Liver (tissue), 3 donors: ENCODE measurements at regions not wholly inside any gene's neighbourhood (a gene's known extent, or its start where the extent isn't known, plus 50 kb on each side); places are given as distances from the start of the nearest gene placed in this dataset.

Experiments
- ATF3 ChIP-seq: IDR thresholded peaks from 2 replicates; pipeline ENCODE4 v1.6.1; 2016; ENCODE audit warnings: antibody characterized with exemption
- EGR1 ChIP-seq, 2 donors: IDR thresholded peaks; 2 replicates each; pipeline ENCODE4 v1.6.1; 2016 to 2018; ENCODE audit warnings: antibody characterized with exemption in 2 of 2, low read depth in 2 of 2
- GABPA ChIP-seq, 2 donors: IDR thresholded peaks in 1 of 2; conservative IDR thresholded peaks in 1 of 2; 2 replicates each; pipeline ENCODE4 v1.6.1; 2016; ENCODE audit warnings: antibody characterized with exemption in 2 of 2, mild to moderate bottlenecking in 1 of 2, moderate library complexity in 1 of 2
- HNF4A ChIP-seq, 2 donors: conservative IDR thresholded peaks; 2 replicates each; pipeline ENCODE4 v1.6.1; 2016; ENCODE audit warnings: antibody characterized with exemption in 2 of 2, mild to moderate bottlenecking in 2 of 2
- HNF4G ChIP-seq: IDR thresholded peaks from 2 replicates; pipeline ENCODE4 v1.6.1; 2016; ENCODE audit warnings: antibody characterized with exemption
- JUND ChIP-seq, 2 donors: IDR thresholded peaks; 2 replicates each; pipeline ENCODE4 v1.6.1; 2016; ENCODE audit warnings: antibody characterized with exemption in 2 of 2
- MAX ChIP-seq: IDR thresholded peaks from 2 replicates; pipeline ENCODE4 v1.6.1; 2016; ENCODE audit warnings: antibody characterized with exemption
- RAD21 ChIP-seq, 2 donors: IDR thresholded peaks; 2 replicates each; pipeline ENCODE4 v1.6.1; 2016; ENCODE audit warnings: antibody characterized with exemption in 2 of 2, mild to moderate bottlenecking in 2 of 2
- REST ChIP-seq: IDR thresholded peaks from 2 replicates; pipeline ENCODE4 v1.6.1; 2016; ENCODE audit warnings: antibody characterized with exemption, mild to moderate bottlenecking
- SP1 ChIP-seq: IDR thresholded peaks from 2 replicates; pipeline ENCODE4 v1.6.1; 2018; ENCODE audit warnings: antibody characterized with exemption, mild to moderate bottlenecking
- TAF1 ChIP-seq: conservative IDR thresholded peaks from 2 replicates; pipeline ENCODE4 v1.6.1; 2016; ENCODE audit warnings: antibody characterized with exemption, mild to moderate bottlenecking
- YY1 ChIP-seq: IDR thresholded peaks from 2 replicates; pipeline ENCODE4 v1.6.1; 2016; ENCODE audit warnings: antibody characterized with exemption, mild to moderate bottlenecking
- ZBTB33 ChIP-seq: IDR thresholded peaks from 2 replicates; pipeline ENCODE4 v1.6.1; 2016; ENCODE audit warnings: antibody characterized with exemption
- TF ChIP-seq, protein P1 (sequence below): fragments of 150-350 bp; IDR thresholded peaks from 2 replicates; pipeline ENCODE4 v1.5.1; 2017; ENCODE audit warnings: improper control_type of control experiment, low read depth, low read length; ENCODE audit not compliant: missing input control
- donor health status: healthy.
- donor health status: healthy.

DNA sequence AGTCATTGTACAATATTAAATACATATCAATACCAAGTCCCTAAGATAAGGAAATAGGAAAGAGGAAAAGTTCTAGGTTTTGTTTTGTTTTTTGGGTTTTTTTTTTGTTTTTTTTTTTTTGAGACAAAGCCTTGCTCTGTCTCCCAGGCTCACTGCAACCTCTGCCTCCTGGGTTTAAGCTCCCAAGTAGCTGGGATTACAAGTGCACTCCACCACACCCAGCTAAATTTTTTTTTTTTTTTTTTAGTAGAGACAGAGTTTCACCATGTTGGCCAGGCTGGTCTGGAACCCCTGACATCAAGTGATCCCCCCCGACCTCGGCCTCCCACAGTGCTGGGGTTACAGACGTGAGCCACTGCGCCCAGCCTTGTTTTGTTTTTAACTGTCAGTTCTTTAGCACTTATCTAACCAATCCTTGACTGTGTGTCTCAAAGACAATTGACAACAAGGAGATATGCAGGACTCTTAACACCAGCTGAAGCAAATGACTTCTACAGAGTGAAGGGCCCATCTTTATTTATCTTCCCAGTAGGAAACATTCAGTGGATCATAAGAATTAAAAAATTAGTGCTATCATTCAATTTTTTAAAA lies 100.0 kb upstream of the RAP2B start:
- no peak for TF ChIP-seq MAX
- TF ChIP-seq RAD21 (IDR thresholded peaks at IDR 0.05) = no peak
- TF ChIP-seq, protein P1, sequence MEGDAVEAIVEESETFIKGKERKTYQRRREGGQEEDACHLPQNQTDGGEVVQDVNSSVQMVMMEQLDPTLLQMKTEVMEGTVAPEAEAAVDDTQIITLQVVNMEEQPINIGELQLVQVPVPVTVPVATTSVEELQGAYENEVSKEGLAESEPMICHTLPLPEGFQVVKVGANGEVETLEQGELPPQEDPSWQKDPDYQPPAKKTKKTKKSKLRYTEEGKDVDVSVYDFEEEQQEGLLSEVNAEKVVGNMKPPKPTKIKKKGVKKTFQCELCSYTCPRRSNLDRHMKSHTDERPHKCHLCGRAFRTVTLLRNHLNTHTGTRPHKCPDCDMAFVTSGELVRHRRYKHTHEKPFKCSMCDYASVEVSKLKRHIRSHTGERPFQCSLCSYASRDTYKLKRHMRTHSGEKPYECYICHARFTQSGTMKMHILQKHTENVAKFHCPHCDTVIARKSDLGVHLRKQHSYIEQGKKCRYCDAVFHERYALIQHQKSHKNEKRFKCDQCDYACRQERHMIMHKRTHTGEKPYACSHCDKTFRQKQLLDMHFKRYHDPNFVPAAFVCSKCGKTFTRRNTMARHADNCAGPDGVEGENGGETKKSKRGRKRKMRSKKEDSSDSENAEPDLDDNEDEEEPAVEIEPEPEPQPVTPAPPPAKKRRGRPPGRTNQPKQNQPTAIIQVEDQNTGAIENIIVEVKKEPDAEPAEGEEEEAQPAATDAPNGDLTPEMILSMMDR = no peak
- no peak for TF ChIP-seq JUND (IDR thresholded peaks at IDR 0.05)
- TF ChIP-seq TAF1 = no peak
- TF ChIP-seq YY1 = no peak
- no peak for TF ChIP-seq ATF3
- TF ChIP-seq REST = no peak
- TF ChIP-seq SP1 = no peak
- no peak for TF ChIP-seq HNF4G
- no peak for TF ChIP-seq GABPA (IDR thresholded peaks at IDR 0.05 in 1 of 2, conservative IDR thresholded peaks at IDR 0.05 in 1 of 2)
- TF ChIP-seq HNF4A (conservative IDR thresholded peaks at IDR 0.05) = no peak
- TF ChIP-seq EGR1 (IDR thresholded peaks at IDR 0.05; ENCODE audit: low read depth in 2 of 2) = no peak
- no peak for TF ChIP-seq ZBTB33
